Naive B cell (primary cell): ENCODE measurements at regions not wholly inside any gene's neighbourhood (a gene's known extent, or its start where the extent isn't known, plus 50 kb on each side); places are given as distances from the start of the nearest gene placed in this dataset.
A peak's percentile ranks its signal among the peaks of the same experiment; 100 is the strongest.

Experiments
- ATAC-seq, 2 donors: fragments of 150-1000 bp; cut with Tn5 transposase; 2 replicates each; pipeline ENCODE4 v1.10.0; 2021; ENCODE audit warnings: low read depth in 2 of 2, mild to moderate bottlenecking in 2 of 2, moderate library complexity in 2 of 2
- DNase-seq: peaks from one replicate; pipeline ENCODE4 v3.0.0; 2022
- H3K27ac Mint-ChIP-seq, 6 donors: one replicate each; pipeline ENCODE4 v1.8.0; 2020 to 2022; ENCODE audit warnings: mild to moderate bottlenecking in 6 of 6, mixed read lengths in 6 of 6, moderate library complexity in 5 of 6, inconsistent platforms in 2 of 6
- H3K27me3 Mint-ChIP-seq, 3 donors: one replicate each; pipeline ENCODE4 v1.8.0; 2021 to 2022; ENCODE audit warnings: mixed read lengths in 3 of 3, mild to moderate bottlenecking in 1 of 3
- H3K36me3 Mint-ChIP-seq, 2 donors: one replicate each; pipeline ENCODE4 v1.8.0; 2020 to 2022; ENCODE audit warnings: mixed read lengths in 2 of 2, inconsistent platforms in 1 of 2, mild to moderate bottlenecking in 1 of 2
- H3K4me1 Mint-ChIP-seq, 3 donors: one replicate each; pipeline ENCODE4 v1.8.0; 2020 to 2022; ENCODE audit warnings: mixed read lengths in 3 of 3, inconsistent platforms in 1 of 3, mild to moderate bottlenecking in 1 of 3, moderate library complexity in 1 of 3
- H3K4me3 Mint-ChIP-seq, 8 donors: one replicate each; pipeline ENCODE4 v1.8.0; 2020 to 2022; ENCODE audit warnings: mild to moderate bottlenecking in 8 of 8, mixed read lengths in 8 of 8, moderate library complexity in 8 of 8, inconsistent platforms in 2 of 8
- H3K9me3 Mint-ChIP-seq, 7 donors: one replicate each; pipeline ENCODE4 v1.8.0; 2020 to 2022; ENCODE audit warnings: mixed read lengths in 7 of 7, mild to moderate bottlenecking in 5 of 7, inconsistent platforms in 2 of 7, moderate library complexity in 1 of 7

- peaks cover 0 to 6% of the 10 kb centered on the region in 2 donors for H3K36me3 Mint-ChIP-seq
- H3K27me3 Mint-ChIP-seq = peaks cover 0 to 5% (median 0%) of the 10 kb centered on the region in 3 donors
- H3K4me3 Mint-ChIP-seq = no peak overlapping the region
- DNase-seq = no peak
- H3K4me1 Mint-ChIP-seq = no peaks in the 10 kb centered on the region
- peaks cover 0 to 15% (median 6%) of the 10 kb centered on the region in 7 donors for H3K9me3 Mint-ChIP-seq
- ATAC-seq = no peak
- H3K27ac Mint-ChIP-seq = no peak overlapping the region
These were observed 477.3 kb downstream of the FGF9 start for GRCh38 chr13:22148187-22148586.

- Mint-ChIP-seq H3K27ac (no peak overlapping the region), H3K4me3 (no peak overlapping the region), H3K9me3 (peaks cover 0 to 6% (median 2%) of the 10 kb centered on the region in 7 donors), H3K36me3 (peaks cover 0 to 1% of the 10 kb centered on the region in 2 donors), H3K27me3 (peaks cover 0 to 10% (median 0%) of the 10 kb centered on the region in 3 donors), H3K4me1 (no peaks in the 10 kb centered on the region)
- ATAC-seq (no peak), DNase-seq (no peak)
These were observed 481.9 kb downstream of the FGF9 start for GRCh38 chr13:22152751-22153150.

- H3K27ac Mint-ChIP-seq = no peak overlapping the region
- no peaks in the 10 kb centered on the region for H3K4me1 Mint-ChIP-seq
- peaks cover 0 to 10% (median 0%) of the 10 kb centered on the region in 3 donors for H3K27me3 Mint-ChIP-seq
- ATAC-seq (no peak), DNase-seq (no peak)
- H3K4me3 Mint-ChIP-seq = no peak overlapping the region
- no peaks in the 10 kb centered on the region for H3K9me3 Mint-ChIP-seq
- H3K36me3 Mint-ChIP-seq = no peaks in the 10 kb centered on the region
These were observed 483.2 kb downstream of the FGF9 start for GRCh38 chr13:22154041-22154440.

GRCh38 chr13:22161871-22162270, 491.0 kb downstream of the FGF9 start:
- H3K27ac Mint-ChIP-seq = peak overlapping the region in 1 of 6 donors; percentile 6
- H3K4me1 Mint-ChIP-seq = peaks cover 21 to 29% (median 23%) of the 10 kb centered on the region in 3 donors
- peak; percentile 94 to 95 for ATAC-seq
- peaks cover 0 to 8% (median 0%) of the 10 kb centered on the region in 7 donors for H3K9me3 Mint-ChIP-seq
- peaks cover 0 to 7% (median 0%) of the 10 kb centered on the region in 3 donors for H3K27me3 Mint-ChIP-seq
- peak overlapping the region in 7 of 8 donors; percentile 11 to 64 (median 25) for H3K4me3 Mint-ChIP-seq
- H3K36me3 Mint-ChIP-seq = no peaks in the 10 kb centered on the region
- peak; percentile 46 for DNase-seq

- H3K4me3 Mint-ChIP-seq = peak overlapping the region; percentile 11 to 74 (median 54)
- peaks cover 0 to 6% (median 0%) of the 10 kb centered on the region in 3 donors for H3K27me3 Mint-ChIP-seq
- H3K9me3 Mint-ChIP-seq = peaks cover 0 to 8% (median 0%) of the 10 kb centered on the region in 7 donors
- ATAC-seq (no peak), DNase-seq (no peak)
- H3K36me3 Mint-ChIP-seq = no peaks in the 10 kb centered on the region
- peaks cover 21 to 29% (median 23%) of the 10 kb centered on the region in 3 donors for H3K4me1 Mint-ChIP-seq
- H3K27ac Mint-ChIP-seq = peak overlapping the region in 3 of 6 donors; percentile 1 to 43 (median 9)
These were observed 492.0 kb downstream of the FGF9 start for GRCh38 chr13:22162889-22163288.

GRCh38 chr13:22168437-22169190, 497.7 kb downstream of the FGF9 start:
- Mint-ChIP-seq H3K27me3 (peaks cover 0 to 32% (median 11%) of the 10 kb centered on the region in 3 donors), H3K4me3 (no peak overlapping the region), H3K9me3 (peaks cover 0 to 8% (median 1%) of the 10 kb centered on the region in 7 donors), H3K36me3 (no peaks in the 10 kb centered on the region), H3K4me1 (peaks cover 0 to 3% (median 0%) of the 10 kb centered on the region in 3 donors), H3K27ac (no peak overlapping the region)
- ATAC-seq (no peak), DNase-seq (no peak)

- Mint-ChIP-seq H3K9me3 (peaks cover 0 to 3% (median 0%) of the 10 kb centered on the region in 7 donors), H3K4me3 (no peak overlapping the region), H3K27ac (no peak overlapping the region), H3K27me3 (peaks cover 0 to 32% (median 12%) of the 10 kb centered on the region in 3 donors), H3K36me3 (no peaks in the 10 kb centered on the region), H3K4me1 (no peaks in the 10 kb centered on the region)
- DNase-seq (no peak), ATAC-seq (no peak)
These were observed 498.6 kb downstream of the FGF9 start for GRCh38 chr13:22169473-22169872.

- no peak overlapping the region for H3K27ac Mint-ChIP-seq
- ATAC-seq = no peak
- H3K36me3 Mint-ChIP-seq = peaks cover 6 to 17% of the 10 kb centered on the region in 2 donors
- H3K9me3 Mint-ChIP-seq = peaks cover 0 to 8% (median 3%) of the 10 kb centered on the region in 7 donors
- H3K4me1 Mint-ChIP-seq = peaks cover 0 to 2% (median 0%) of the 10 kb centered on the region in 3 donors
- peaks cover 4 to 40% (median 16%) of the 10 kb centered on the region in 3 donors for H3K27me3 Mint-ChIP-seq
- no peak overlapping the region for H3K4me3 Mint-ChIP-seq
- DNase-seq = no peak
These were observed 502.7 kb downstream of the FGF9 start for GRCh38 chr13:22173610-22174009.

- Mint-ChIP-seq H3K27me3 (peaks cover 4 to 32% (median 16%) of the 10 kb centered on the region in 3 donors), H3K36me3 (peaks cover 6 to 17% of the 10 kb centered on the region in 2 donors), H3K9me3 (peaks cover 2 to 15% (median 4%) of the 10 kb centered on the region in 7 donors), H3K4me3 (no peak overlapping the region), H3K27ac (no peak overlapping the region), H3K4me1 (peaks cover 0 to 2% (median 0%) of the 10 kb centered on the region in 3 donors)
- DNase-seq = no peak
- ATAC-seq = no peak
These were observed 504.4 kb downstream of the FGF9 start for GRCh38 chr13:22175241-22175640.

- no peak for ATAC-seq
- Mint-ChIP-seq H3K27me3 (peaks cover 4 to 26% (median 16%) of the 10 kb centered on the region in 3 donors), H3K36me3 (peaks cover 6 to 17% of the 10 kb centered on the region in 2 donors), H3K4me3 (no peak overlapping the region), H3K27ac (no peak overlapping the region), H3K9me3 (peaks cover 2 to 15% (median 4%) of the 10 kb centered on the region in 7 donors), H3K4me1 (peaks cover 0 to 2% (median 0%) of the 10 kb centered on the region in 3 donors)
- no peak for DNase-seq
These were observed 504.9 kb downstream of the FGF9 start for GRCh38 chr13:22175815-22176214.

GRCh38 chr13:22176968-22177520, 506.2 kb downstream of the FGF9 start:
- ATAC-seq (no peak), DNase-seq (no peak)
- peaks cover 4 to 14% (median 8%) of the 10 kb centered on the region in 3 donors for H3K27me3 Mint-ChIP-seq
- H3K9me3 Mint-ChIP-seq = peaks cover 2 to 15% (median 4%) of the 10 kb centered on the region in 7 donors
- peaks cover 0 to 2% (median 0%) of the 10 kb centered on the region in 3 donors for H3K4me1 Mint-ChIP-seq
- H3K36me3 Mint-ChIP-seq = peaks cover 6 to 17% of the 10 kb centered on the region in 2 donors
- no peak overlapping the region for H3K4me3 Mint-ChIP-seq
- H3K27ac Mint-ChIP-seq = peak overlapping the region in 2 of 6 donors; percentile 43 to 88

- H3K4me1 Mint-ChIP-seq = peaks cover 0 to 2% (median 0%) of the 10 kb centered on the region in 3 donors
- H3K27ac Mint-ChIP-seq = no peak overlapping the region
- H3K27me3 Mint-ChIP-seq = peaks cover 4 to 10% (median 8%) of the 10 kb centered on the region in 3 donors
- ATAC-seq (no peak), DNase-seq (no peak)
- H3K36me3 Mint-ChIP-seq = peaks cover 6 to 17% of the 10 kb centered on the region in 2 donors
- H3K4me3 Mint-ChIP-seq = no peak overlapping the region
- peaks cover 2 to 15% (median 4%) of the 10 kb centered on the region in 7 donors for H3K9me3 Mint-ChIP-seq
These were observed 508.0 kb downstream of the FGF9 start for GRCh38 chr13:22178878-22179277.

- H3K36me3 Mint-ChIP-seq = no peaks in the 10 kb centered on the region
- H3K4me3 Mint-ChIP-seq = no peak overlapping the region
- ATAC-seq (no peak), DNase-seq (no peak)
- H3K9me3 Mint-ChIP-seq = peaks cover 0 to 7% (median 0%) of the 10 kb centered on the region in 7 donors
- H3K27me3 Mint-ChIP-seq = peaks cover 9 to 14% (median 12%) of the 10 kb centered on the region in 3 donors
- peaks cover 0 to 4% (median 4%) of the 10 kb centered on the region in 3 donors for H3K4me1 Mint-ChIP-seq
- H3K27ac Mint-ChIP-seq = no peak overlapping the region
These were observed 516.5 kb downstream of the FGF9 start for GRCh38 chr13:22187329-22187728.
